Endothelial cell (in vitro differentiated cells): ENCODE measurements at regions not wholly inside any gene's neighbourhood (a gene's known extent, or its start where the extent isn't known, plus 50 kb on each side); places are given as distances from the start of the nearest gene placed in this dataset.

Experiments used
- DNase-seq: peaks from one replicate; pipeline ENCODE4 v3.0.0; 2021; ENCODE audit warnings: low spot score
- H3K27ac Mint-ChIP-seq: one replicate; pipeline ENCODE4 v1.8.0; 2021; ENCODE audit warnings: mixed read lengths, inconsistent platforms; ENCODE audit not compliant: unreplicated experiment
- H3K27me3 Mint-ChIP-seq: one replicate; pipeline ENCODE4 v1.8.0; 2021; ENCODE audit warnings: mild to moderate bottlenecking, moderate library complexity, mixed read lengths, inconsistent platforms; ENCODE audit not compliant: unreplicated experiment
- H3K36me3 Mint-ChIP-seq: one replicate; pipeline ENCODE4 v1.8.0; 2021; ENCODE audit warnings: mild to moderate bottlenecking, low read depth, mixed read lengths, inconsistent platforms; ENCODE audit not compliant: unreplicated experiment
- H3K4me1 Mint-ChIP-seq: one replicate; pipeline ENCODE4 v1.8.0; 2021; ENCODE audit warnings: mild to moderate bottlenecking, mixed read lengths, inconsistent platforms; ENCODE audit not compliant: unreplicated experiment
- H3K4me3 Mint-ChIP-seq: one replicate; pipeline ENCODE4 v1.8.0; 2021; ENCODE audit warnings: mild to moderate bottlenecking, mixed read lengths, inconsistent platforms; ENCODE audit not compliant: unreplicated experiment
- H3K9me3 Mint-ChIP-seq: one replicate; pipeline ENCODE4 v1.8.0; 2021; ENCODE audit warnings: mixed read lengths, inconsistent platforms; ENCODE audit not compliant: unreplicated experiment
- TF ChIP-seq, protein P1 (sequence below): fragments of 200-600 bp; sonication (generic); IDR thresholded peaks from one replicate; pipeline ENCODE4 v1.5.0; 2021; ENCODE audit warnings: antibody characterized with exemption; ENCODE audit not compliant: unreplicated experiment

DNA sequence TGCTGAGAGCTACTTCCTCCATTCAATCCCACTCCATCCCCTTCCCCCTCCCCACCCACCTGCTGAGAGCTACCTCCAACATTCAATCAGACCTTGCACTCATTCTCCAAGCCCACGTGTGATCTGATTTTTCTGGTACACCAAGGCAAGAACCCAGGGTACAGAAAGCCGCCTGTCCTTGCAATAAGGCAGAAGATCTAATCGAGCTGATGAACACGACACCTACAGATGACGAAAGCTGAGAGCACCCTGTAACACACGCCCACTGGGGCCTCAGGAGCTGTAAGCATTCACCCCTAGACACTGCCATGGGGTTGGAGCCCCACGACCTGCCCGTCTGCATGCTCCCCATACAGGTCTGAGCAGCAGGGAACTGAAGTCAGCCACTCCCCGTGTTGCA lies 58.3 kb downstream of the TRIML1 start:
- H3K4me3 Mint-ChIP-seq, result no peak overlapping the region
- no peaks in the 10 kb centered on the region for H3K4me1 Mint-ChIP-seq
- H3K27ac Mint-ChIP-seq, result no peak overlapping the region
- TF ChIP-seq, protein P1, sequence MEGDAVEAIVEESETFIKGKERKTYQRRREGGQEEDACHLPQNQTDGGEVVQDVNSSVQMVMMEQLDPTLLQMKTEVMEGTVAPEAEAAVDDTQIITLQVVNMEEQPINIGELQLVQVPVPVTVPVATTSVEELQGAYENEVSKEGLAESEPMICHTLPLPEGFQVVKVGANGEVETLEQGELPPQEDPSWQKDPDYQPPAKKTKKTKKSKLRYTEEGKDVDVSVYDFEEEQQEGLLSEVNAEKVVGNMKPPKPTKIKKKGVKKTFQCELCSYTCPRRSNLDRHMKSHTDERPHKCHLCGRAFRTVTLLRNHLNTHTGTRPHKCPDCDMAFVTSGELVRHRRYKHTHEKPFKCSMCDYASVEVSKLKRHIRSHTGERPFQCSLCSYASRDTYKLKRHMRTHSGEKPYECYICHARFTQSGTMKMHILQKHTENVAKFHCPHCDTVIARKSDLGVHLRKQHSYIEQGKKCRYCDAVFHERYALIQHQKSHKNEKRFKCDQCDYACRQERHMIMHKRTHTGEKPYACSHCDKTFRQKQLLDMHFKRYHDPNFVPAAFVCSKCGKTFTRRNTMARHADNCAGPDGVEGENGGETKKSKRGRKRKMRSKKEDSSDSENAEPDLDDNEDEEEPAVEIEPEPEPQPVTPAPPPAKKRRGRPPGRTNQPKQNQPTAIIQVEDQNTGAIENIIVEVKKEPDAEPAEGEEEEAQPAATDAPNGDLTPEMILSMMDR, result no peak
- DNase-seq, result no peak
- peaks cover 2% of the 10 kb centered on the region for H3K27me3 Mint-ChIP-seq
- no peaks in the 10 kb centered on the region for H3K9me3 Mint-ChIP-seq
- peaks cover 4% of the 10 kb centered on the region for H3K36me3 Mint-ChIP-seq

DNA sequence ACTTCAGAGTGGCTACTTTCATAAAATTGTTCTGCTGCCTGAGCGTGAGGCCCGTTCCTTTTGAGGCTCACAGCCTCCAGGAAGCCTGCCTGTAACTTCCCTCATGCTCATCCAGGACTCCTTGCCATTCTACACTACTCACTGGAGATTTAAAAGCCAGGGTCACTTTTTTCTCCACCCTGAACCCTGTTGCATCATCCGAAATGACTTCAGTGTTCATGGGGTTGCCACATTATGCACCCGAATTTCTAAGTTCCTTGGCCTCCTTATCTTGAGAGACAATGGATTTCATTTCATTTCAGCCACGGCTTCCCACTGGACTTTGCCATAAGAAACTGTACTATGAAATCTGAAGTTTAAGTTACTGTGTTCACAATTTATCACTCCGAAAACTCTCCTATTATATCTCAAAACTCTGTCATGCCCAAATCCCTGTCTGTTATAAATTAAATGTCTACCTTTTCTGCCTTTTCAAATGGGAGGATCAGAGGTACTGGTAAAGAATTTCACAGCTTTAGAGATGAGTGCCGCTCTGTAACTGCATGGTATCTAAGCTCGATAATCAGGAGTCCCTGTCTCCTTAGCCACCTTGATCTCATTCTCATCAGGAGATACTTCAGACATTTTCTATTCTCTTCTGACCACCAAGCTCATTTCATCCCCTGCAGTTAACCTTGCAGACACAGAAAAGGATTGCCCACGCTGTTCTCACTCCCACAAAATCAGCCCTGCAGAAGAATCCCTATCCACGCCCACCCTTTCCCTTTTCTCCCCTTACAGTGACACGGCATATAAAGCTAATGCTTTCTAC lies 59.9 kb downstream of the TRIML1 start:
- Mint-ChIP-seq H3K4me1 (no peaks in the 10 kb centered on the region), H3K9me3 (no peaks in the 10 kb centered on the region), H3K4me3 (no peak overlapping the region), H3K27ac (no peak overlapping the region), H3K27me3 (peaks cover 2% of the 10 kb centered on the region), H3K36me3 (peaks cover 4% of the 10 kb centered on the region)
- no peak for DNase-seq
- TF ChIP-seq, protein P1, result no peak

DNA sequence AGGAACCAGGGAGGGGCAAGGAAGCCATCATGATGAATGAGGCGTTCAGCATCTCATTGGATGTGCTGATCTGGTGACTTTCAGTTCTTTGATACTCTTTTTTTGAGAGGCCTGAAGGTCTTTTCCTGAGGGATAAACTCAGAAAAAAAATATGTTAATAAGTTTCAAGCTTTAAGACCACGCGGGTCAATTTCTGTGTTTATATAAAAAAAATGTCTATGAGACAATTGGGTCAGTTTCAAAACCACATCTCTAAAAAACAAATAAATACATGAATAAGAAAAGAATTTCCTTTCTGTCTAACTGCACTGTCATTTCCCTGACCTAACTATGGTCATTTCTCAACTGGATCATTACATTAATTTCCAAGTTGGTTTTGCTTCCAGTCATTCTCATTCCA lies 62.6 kb downstream of the TRIML1 start:
- TF ChIP-seq, protein P1, result no peak
- peaks cover 4% of the 10 kb centered on the region for H3K27me3 Mint-ChIP-seq
- H3K27ac Mint-ChIP-seq, result no peak overlapping the region
- no peak overlapping the region for H3K4me3 Mint-ChIP-seq
- H3K36me3 Mint-ChIP-seq, result peaks cover 4% of the 10 kb centered on the region
- no peak for DNase-seq
- H3K4me1 Mint-ChIP-seq, result no peaks in the 10 kb centered on the region
- H3K9me3 Mint-ChIP-seq, result no peaks in the 10 kb centered on the region

DNA sequence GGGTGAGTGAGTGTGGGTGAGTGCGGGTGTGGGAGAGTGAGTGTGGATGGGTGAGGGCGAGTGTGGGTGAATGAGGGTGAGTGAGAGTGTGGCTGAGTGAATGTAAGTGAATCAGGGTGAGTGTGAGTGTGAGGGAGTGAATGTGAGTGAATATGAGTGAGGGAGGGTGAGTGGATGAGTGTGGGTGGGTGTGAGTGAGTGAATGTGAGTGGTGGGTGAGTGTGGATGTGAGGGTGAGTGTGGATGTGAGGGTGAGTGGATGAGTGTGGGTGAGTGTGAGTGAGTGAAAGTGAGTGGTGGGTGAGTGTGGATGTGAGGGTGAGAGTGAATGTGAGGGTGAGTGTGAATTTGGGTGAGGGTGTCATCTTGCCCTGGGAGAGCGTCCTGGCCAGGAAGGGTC lies 67.5 kb downstream of the TRIML1 start:
- H3K27ac Mint-ChIP-seq, result no peak overlapping the region
- DNase-seq, result no peak
- no peaks in the 10 kb centered on the region for H3K4me1 Mint-ChIP-seq
- H3K4me3 Mint-ChIP-seq, result no peak overlapping the region
- no peaks in the 10 kb centered on the region for H3K9me3 Mint-ChIP-seq
- no peaks in the 10 kb centered on the region for H3K36me3 Mint-ChIP-seq
- H3K27me3 Mint-ChIP-seq, result peaks cover 2% of the 10 kb centered on the region
- TF ChIP-seq, protein P1, result no peak

DNA sequence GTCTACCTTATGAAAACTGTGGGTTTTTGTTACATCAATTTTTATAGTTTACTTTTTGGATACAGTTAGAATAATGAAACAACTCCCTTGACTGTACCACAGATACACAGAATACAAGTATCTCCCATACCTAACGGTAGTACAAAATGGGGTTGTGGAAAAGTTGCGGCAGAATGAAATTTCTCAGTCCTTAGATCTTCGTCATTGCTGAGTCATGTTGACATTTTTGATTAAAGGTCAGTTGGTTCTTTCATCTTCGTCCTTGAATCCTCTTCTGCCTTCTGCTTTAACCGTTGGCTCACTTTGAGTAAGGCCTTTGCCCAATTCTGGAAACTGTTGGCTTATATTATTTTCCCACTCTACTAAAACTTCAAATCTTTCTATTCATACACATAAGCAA lies 75.6 kb downstream of the TRIML1 start:
- no peak overlapping the region for H3K4me3 Mint-ChIP-seq
- no peaks in the 10 kb centered on the region for H3K36me3 Mint-ChIP-seq
- no peak for DNase-seq
- H3K9me3 Mint-ChIP-seq, result no peaks in the 10 kb centered on the region
- no peaks in the 10 kb centered on the region for H3K4me1 Mint-ChIP-seq
- no peaks in the 10 kb centered on the region for H3K27me3 Mint-ChIP-seq
- no peak overlapping the region for H3K27ac Mint-ChIP-seq
- TF ChIP-seq, protein P1, result no peak
